HG02938 (cell line): ENCODE measurements at regions not wholly inside any gene's neighbourhood (a gene's known extent, or its start where the extent isn't known, plus 50 kb on each side); places are given as distances from the start of the nearest gene placed in this dataset.
"Not testable (repeated sequence)": the region's sequence is repeated elsewhere in the genome, so short reads cannot be mapped to it uniquely, and the experiment has no call there.

Experiments used
- ATAC-seq: cut with Tn5 transposase; IDR thresholded peaks from one replicate; pipeline ENCODE4 v1.9.1; 2021; ENCODE audit warnings: mild to moderate bottlenecking, moderate library complexity; ENCODE audit not compliant: unreplicated experiment

DNA sequence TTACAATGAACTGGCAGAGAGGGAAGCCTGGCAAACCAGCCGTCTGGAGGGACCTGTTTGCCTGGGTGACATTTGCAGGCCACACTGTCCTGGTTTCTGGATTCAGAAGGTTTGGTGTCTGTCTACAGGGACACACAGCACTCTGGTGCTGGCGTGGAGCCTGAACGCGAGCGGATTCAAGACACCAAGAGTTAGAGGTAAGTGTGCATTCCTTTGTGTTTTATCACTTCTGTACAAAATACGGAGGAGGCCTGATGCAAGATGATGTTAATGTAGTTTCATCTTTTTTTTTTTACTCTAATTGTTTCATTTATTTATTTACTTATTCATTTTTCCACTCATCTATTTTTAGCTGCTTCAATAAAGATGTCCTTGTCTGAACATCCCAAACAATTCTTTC lies 485.3 kb upstream of the ADARB2 start:
- no peak for ATAC-seq

DNA sequence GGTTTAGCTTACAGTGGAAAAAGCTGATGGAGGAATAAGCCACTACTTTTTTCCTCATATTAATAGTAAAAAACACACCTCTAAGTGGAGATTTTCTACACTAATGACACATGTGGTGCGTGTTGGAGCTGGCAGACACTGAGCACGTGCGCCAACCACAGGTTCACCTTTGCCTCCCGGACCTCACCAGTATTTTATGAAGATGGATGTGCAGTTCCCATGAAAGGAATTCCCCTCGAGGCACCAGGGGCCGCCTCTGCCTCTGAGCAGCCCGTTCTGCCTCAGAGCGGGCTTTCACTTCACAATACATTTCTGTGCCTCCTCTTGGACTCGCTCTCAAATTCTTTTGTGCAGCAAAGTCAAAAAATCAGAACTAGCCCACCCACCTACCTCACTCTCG lies 477.5 kb upstream of the ADARB2 start:
- ATAC-seq: no peak

DNA sequence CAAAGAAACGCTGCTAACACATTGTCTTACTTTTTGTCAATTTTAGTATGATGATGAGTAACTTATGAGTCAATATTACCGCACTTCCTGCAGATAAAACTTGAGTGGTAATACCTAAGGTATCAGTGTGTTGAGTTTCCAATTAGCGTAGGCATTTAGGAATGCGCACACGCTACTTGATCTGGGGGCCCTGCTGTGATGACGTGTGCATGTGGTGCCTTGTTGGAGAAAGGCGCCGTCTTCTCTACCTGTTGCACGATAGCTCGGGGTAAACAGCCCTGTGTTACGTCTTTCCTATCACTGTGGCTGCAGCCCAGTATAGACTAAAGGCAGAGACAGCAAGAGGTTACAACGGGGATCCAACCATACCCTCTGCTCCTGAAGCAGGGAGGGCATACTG lies 476.8 kb upstream of the ADARB2 start:
- no peak for ATAC-seq

DNA sequence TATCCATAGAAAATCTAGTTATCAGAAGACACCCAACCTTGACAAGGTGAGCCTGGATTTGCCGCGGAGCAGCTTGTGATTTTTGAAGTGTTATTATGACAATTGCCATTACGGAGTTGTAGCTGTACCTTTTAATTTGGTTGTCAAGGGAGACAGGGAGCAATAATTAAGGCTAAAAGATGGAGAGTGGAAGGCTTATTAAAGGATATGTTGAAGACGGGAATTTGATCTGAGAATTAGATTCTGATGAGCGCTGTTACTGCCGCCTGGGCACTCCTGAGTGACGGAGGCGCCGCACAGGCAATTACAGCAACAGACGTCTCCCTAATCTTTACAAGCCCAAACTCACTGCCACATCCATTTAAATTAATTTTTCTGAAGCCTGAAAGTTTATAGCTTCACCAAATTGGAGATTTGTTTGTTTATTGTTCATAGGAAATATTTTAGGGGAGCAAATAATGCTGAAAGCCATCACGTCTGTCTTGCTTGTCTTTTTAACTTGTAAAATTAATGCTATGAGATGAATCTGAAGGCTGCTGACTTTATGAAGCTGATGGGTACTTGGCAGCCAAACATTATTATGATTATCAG lies 475.0 kb upstream of the ADARB2 start:
- ATAC-seq: no peak

DNA sequence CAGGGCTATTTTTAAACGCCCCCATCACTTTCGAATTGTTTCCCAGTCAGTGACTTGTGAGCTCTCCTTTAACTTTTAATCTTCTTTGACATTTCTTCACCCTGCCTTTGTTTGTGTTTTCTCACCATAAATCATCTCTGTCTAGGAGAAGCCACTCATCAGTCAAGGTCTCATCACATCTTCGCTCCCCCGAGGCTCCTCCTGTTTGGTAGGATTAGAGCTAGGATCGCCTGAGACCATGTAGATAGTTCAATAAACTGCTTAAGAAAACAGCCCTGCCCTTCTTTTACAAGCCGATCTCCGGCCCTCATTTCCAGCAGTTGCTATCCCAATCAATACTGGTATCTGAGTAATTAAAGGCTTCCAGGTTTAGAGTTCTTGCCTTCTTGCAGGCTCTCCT lies 472.8 kb upstream of the ADARB2 start:
- ATAC-seq: no peak

DNA sequence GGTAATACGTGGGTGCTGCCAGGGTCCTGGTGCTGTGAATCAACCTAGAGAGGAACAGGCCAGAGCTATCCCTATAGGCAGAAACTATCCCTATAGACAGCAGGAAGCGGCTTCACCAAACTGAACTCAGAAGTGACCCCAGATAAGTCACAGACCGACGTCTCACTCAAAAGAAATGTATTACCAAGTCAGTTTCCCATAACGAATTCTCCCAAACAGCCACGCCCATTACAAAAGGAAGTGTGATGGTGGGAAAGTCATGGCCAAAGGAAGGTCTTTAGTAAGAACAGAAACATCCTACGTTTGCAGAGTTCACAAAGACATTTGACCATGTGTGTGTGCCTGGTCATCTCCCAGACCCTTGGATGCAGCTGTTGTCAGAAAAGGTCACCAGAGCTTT lies 470.8 kb upstream of the ADARB2 start:
- ATAC-seq: no peak

DNA sequence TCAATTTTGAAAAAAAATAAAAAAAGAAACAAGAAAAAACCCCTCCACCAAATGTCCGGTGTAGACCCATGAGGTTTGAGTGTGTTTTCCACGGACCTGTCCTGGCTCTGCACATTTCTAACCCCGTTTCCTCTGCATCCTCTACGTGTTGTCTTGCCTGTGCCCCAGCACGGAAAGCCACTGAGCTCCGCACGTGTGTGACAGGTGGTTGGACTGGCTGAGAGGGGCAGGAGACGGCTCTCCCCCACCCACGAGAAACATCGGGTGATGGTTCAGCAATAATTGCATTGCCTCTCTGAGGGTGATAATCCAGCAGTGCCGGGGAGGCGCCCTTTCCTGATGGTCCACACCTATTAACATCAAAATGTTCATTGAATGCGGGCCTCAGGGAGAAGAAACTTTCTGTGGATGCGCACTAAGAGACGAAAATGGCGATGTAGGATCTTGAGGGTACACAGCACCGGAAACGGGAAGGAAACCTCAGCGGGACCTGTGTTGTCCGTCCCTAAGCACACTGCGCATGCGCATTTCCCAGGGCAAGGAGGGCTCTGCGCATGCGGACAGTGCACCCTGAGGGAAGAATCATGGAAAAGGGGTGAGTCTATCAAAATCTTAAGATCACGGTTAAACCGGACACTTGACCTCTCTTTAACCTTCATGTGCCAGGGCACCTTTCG lies 470.1 kb upstream of the ADARB2 start:
- ATAC-seq: no peak

DNA sequence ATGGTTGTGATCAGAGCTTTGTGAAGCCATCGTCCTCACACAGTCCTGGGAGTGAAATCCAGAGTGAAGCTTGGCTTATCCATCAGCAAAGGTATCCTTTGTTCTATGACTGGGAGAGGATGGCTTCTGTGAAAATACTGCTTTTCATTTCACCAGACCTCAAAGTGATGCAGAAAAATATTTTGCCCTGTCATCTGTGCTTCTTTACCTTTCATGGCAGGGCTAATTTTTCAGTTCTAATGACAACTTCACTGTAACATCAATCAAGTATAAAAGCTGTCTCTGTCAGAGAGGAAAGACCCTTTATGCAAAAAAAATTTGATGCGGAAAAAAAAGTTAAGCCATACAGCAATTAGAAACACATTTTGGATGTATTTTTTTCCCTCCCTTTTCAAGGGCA lies 468.1 kb upstream of the ADARB2 start:
- no peak for ATAC-seq

DNA sequence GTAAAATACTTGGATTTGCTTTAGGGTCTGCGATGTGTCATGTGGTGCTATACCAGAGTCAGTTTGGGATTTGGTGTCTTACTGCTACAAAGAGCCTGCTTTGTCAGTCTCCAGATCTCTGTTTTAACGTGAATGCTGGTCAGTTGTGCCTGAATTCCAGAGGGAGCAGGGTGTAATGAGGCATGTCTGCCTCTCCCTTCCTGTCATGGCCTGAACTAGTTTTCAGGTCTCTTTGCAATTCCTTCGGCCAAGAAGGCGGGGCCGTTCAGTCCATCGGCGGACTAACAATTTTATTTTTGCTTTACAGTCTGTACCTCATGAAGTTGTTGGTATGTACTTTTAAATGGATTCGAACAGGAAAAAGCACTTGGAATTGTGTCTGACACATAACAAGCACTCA lies 465.1 kb upstream of the ADARB2 start:
- ATAC-seq: no peak

DNA sequence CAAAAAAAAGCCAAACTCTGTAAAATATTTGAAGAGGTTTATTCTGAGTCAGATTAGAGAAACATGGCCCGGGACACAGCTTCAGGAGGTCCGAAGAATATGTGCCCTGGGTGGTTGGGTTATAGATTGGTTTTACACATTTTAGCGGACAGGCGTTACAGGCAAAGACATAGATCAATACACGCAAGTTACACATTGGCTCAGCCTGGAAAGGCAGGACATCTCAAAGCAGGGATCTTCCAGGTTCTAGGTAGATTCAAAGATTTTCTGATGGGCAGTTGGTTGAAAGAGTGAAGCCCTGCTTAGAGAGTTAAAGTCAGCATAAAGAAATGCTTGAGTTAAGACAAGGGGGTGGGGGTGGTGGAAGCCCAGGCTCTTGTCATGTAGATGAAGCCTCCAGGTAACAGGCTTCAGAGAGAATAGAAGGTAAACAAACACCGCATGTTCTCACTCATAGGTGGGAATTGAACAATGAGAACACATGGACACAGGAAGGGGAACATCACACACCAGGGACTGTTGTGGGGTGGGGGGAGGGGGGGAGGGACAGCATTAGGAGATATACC lies 464.3 kb upstream of the ADARB2 start:
- no peak for ATAC-seq

DNA sequence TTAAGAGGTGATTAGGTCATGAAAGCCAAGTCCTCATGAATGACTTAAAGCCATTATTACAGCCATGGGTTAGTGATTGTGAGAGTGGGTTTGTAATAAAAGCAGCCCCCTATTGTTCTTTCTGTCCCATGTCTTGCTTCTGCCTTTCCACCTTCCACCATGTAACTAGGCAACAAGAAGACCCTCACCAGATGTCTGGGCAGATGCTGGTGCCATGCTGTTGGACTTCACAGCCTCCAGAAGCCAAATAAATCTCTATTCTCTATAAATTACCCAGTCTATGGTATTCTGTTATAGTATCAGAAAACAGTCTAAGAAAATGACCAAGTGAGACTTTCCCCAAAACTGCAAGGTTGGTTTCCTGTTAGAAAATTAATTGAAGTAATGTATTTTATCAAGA lies 460.3 kb upstream of the ADARB2 start:
- ATAC-seq: no peak

DNA sequence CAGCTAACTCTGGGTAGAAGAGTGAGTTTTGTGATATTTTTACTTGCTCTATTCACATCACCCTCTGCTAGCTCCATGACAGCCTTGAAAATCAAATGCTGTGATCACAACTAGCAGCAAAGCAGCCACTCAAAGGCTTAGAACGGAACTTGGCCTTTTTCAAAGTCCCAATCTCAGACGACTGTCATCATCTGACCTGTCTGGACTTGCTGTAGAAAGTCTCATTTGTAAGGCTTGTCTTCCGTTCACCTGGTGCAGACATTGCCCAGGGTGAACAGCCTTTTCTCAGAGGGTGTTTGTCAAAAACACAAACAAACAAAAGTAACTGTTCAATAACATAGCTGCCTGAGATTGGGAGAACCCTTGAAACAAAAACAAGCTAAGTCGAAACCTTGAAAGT lies 458.9 kb upstream of the ADARB2 start:
- no peak for ATAC-seq

DNA sequence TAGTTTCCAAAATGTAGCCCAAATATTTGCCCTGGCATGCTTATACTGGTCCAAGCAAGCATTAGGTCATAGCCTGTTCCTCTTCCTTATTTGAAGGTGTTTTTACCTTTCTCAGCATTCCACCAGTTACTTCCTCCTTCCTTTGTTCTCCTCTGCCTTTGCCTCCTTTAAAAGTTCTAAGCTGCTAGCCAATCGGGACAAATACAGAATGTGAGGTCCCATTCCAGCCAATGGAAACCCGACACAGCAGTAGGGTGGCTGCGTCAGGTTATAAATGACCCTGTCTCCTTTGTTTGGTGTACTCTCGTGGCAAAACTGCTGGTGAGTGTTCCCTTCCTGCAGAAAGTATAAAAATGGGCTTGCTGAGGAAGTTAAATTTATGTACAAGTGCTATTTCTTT lies 452.0 kb upstream of the ADARB2 start:
- ATAC-seq: not testable (repeated sequence)

DNA sequence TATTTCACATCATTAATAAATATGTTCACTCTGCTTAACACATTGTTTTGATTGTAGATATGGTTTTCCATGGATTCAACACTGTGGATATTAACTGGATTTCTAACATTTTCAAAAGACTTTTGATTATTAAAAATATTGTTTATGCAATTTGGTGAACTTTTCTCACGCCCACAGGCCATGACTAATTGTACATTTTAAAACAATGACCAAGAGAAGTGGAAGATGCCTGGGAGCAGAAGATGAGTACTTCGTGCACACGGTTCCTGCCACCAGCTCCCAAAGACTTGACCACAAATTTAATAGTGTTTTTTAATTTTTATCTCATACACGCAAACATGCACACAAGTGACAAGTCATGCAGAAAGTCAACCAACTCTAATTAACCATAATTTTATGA lies 451.0 kb upstream of the ADARB2 start:
- ATAC-seq: no peak

DNA sequence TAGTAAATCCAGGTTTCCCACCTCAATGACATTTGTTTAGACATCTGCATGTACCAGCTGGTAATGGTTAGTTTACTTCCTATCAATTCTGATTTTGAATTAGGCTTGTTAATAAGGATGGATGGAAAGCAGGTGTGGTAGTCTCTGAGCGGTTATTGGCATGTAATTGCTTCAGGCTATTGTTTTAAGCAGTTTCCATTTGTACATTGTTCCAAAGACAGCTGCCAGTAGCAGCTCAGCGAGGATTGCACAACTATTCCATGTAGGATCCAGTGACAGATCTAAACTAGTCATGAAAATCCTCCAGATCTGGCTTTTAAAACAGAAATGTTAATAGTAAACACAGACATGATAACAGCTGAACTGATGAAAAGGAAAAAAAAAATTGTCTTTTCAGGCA lies 436.0 kb upstream of the ADARB2 start:
- ATAC-seq: no peak

DNA sequence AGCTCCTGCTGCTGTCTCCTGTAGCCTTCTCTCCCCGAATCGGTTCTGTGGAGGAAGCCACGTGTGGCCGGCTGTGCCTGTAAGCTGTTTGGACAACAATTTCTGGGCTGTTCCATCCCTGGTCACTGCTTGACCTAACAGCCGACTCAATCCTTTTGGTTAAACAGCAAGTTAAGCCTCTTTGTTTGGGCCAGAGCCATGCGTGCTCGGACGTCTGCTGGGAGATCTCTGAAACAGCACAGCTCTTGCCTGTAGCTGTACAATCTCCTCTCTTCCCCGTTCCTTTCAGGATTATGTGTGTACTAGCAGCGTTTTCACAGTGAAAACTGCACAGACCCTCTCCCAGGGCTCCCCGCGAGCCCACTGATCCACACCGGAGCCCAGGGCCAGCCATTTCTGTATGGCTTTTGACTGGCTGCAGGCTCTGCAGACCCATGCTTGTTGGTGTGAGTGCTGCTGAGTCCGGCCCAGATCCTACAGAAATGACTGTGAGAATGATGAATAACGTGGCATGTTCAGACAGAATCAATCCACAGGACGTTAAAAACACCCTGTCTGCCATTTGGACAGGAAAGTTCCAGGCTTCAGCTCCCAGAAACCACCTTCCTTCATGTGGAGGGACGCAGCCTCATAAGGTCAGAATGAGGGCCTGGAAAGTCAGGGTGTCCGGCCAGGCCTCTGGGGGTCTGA lies 428.6 kb upstream of the ADARB2 start:
- no peak for ATAC-seq

DNA sequence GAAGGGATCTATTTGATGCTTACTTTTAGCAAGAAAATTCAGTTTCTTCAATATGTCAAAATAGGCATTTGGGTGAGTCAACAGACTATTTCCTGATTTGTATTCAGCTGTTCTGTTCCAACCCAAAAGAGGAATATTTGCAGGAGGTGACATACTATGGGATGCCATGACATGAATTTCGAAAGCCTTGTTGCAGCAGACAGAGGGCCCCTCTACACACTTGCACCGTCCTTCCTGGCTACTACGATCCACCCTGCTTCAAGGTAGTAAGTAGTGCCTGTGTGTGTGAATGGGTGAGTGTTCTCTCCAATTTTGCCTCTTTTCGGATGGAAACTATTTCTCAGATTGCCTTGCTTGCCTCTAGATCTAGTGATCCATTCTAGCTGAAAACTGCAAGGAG lies 413.0 kb upstream of the ADARB2 start:
- ATAC-seq: no peak

DNA sequence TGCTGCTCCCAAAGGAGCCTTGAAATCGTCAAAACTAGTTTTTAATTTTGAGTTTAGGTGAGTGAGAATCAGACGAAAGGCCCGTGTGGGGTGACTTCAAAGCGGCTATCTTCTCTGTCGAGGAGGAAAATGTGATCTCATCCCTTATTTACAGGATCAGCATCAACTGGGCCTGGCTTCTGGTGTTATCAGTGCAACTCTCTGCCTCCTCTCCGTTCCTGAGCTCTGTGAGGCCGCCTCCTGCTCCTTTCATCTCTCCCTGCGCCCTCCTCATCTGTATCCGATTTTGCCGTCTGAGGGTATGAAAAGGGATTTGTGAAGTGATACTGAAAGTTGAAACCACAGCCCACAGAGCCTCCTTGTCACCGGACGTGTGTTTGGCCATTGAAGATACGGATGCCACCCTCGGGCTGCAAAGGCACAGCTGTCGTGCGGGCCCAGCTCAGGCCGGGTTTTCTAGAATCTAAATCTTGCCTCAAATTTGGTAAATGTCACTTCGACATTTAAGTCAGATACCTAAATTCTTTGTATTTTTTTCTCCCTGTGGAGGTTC lies 408.7 kb upstream of the ADARB2 start:
- ATAC-seq: no peak

DNA sequence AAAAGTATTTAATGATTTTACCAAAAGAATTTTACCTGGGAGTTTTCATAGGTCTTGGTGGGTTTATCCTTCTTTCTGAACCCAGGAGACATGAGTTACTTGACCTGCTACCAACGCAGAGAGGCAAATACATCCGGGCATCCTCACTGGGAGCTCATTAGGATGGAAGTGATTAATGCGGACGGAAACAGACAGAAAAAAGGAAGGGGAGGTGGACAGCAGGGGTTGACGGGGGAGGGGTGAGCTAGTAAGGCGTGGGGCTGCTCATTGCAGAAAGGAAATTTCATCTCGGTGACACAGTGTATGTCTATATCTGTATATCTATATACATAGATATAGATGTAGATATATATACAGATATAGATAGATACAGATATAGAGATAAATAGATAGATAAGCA lies 408.2 kb upstream of the ADARB2 start:
- no peak for ATAC-seq

DNA sequence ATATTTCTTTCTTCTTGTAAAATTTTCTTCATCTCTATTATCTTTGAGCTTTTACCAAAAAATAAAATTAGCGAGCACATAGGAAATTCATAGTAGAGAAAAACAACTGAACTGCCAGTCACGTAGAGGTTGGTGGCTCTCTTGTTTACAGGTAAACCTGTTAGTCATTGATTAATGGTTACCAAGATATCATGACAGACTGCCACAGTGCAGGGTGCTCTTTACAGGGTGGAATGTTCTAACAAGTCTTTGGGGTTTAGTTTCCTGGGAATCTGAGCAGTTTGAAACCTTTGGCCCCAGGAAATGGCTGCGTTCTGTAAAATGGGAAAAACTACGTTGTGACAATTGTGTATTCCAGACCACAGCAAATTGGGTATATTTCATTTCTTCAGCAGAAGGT lies 407.3 kb upstream of the ADARB2 start:
- ATAC-seq: no peak

DNA sequence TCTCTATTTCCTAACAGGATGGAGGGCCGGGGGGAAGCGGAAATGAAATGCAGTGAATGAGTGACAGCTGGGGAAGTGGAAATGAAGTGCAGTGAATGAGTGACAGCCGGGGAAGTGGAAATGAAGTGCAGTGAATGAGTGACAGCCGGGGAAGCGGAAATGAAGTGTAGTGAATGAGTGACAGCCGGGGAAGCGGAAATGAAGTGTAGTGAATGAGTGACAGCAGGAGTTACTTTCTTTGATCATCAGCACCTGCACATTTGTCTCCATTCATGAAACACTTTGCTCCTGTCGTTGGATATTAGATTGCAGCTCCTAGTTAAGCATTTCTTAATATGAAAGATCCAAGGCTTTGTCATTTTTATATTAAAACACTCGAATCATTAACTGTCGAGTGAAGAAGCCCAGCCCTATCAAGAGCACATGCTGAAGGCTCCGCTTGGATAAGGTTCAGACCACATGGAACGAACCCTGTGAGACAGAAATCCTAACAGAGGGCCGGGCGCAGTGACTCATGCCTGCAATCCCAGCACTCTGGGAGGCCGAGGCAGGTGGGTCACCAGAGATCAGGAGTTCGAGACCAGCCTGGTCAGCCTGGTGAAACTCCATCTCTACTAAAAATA lies 406.0 kb upstream of the ADARB2 start:
- ATAC-seq: no peak

DNA sequence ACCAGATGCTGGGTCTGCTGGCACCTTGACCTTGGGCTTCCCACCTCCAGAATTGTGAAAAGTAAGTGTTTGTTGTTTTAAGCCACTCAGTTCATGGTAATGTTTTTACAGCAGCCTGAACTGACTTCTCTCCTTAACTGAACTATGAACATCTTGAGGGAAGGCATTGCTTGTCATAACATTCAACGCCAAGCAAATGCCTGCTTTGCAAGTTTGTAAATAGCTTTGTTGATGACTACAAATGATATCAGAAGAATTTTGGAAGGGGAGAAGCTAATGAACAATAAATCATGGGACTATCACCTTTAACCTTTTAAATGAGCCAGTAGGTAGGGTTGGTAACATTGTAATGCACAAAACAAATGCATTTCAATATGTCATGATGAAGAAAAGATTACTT lies 402.4 kb upstream of the ADARB2 start:
- ATAC-seq: no peak
